Breast epithelium (tissue), 3 donors: ENCODE measurements at regions not wholly inside any gene's neighbourhood (a gene's known extent, or its start where the extent isn't known, plus 50 kb on each side); places are given as distances from the start of the nearest gene placed in this dataset.
"Not testable (repeated sequence)": the region's sequence is repeated elsewhere in the genome, so short reads cannot be mapped to it uniquely, and the experiment has no call there.

Experiments used
- POLR2A ChIP-seq: fragments of 450-650 bp; IDR thresholded peaks from one replicate; pipeline ENCODE4 v1.6.1; 2016; ENCODE audit warnings: antibody characterized with exemption, mild to moderate bottlenecking, moderate library complexity
- POLR2AphosphoS5 ChIP-seq, 3 donors: sonication (generic); formaldehyde crosslinking; IDR thresholded peaks; one replicate each; pipeline ENCODE4 v1.6.1; 2017; ENCODE audit warnings: antibody characterized with exemption in 3 of 3
- TF ChIP-seq, protein P1 (sequence below), 3 donors: fragments of 450-650 bp; IDR thresholded peaks; one replicate each; pipeline ENCODE4 v1.5.1; 2016 to 2017; ENCODE audit warnings: antibody characterized with exemption in 3 of 3, mild to moderate bottlenecking in 3 of 3, moderate library complexity in 3 of 3

DNA sequence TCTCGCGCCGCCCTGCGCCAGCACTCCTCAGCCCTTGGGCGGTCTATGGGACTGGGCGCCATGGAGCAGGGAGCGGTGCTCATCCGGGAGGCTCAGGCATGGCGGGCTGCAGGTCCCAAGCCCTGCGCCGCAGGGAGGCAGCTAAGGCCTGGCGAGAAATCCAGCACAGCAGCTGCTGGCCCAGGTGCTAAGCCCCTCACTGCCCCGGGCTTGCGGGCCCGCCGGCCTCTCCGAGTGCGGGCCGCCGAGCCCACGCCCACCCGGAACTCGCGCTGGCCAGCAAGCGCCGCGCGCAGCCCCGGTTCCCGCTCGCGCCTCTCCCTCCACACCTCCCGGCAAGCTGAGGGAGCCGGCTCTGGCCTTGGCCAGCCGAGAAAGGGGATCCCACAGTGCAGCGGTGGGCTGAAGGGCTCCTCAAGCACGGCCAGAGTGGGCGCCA lies 1517.2 kb downstream of the GRIK2 start:
- TF ChIP-seq, protein P1, sequence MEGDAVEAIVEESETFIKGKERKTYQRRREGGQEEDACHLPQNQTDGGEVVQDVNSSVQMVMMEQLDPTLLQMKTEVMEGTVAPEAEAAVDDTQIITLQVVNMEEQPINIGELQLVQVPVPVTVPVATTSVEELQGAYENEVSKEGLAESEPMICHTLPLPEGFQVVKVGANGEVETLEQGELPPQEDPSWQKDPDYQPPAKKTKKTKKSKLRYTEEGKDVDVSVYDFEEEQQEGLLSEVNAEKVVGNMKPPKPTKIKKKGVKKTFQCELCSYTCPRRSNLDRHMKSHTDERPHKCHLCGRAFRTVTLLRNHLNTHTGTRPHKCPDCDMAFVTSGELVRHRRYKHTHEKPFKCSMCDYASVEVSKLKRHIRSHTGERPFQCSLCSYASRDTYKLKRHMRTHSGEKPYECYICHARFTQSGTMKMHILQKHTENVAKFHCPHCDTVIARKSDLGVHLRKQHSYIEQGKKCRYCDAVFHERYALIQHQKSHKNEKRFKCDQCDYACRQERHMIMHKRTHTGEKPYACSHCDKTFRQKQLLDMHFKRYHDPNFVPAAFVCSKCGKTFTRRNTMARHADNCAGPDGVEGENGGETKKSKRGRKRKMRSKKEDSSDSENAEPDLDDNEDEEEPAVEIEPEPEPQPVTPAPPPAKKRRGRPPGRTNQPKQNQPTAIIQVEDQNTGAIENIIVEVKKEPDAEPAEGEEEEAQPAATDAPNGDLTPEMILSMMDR (IDR thresholded peaks at IDR 0.05), result not testable (repeated sequence)
- not testable (repeated sequence) for TF ChIP-seq POLR2A; POLR2AphosphoS5 (IDR thresholded peaks at IDR 0.05)
